GM19395 (cell line): ENCODE measurements at regions not wholly inside any gene's neighbourhood (a gene's known extent, or its start where the extent isn't known, plus 50 kb on each side); places are given as distances from the start of the nearest gene placed in this dataset.
"Not testable (repeated sequence)": the region's sequence is repeated elsewhere in the genome, so short reads cannot be mapped to it uniquely, and the experiment has no call there.

ENCODE experiments used
- ATAC-seq: cut with Tn5 transposase; IDR thresholded peaks from one replicate; pipeline ENCODE4 v1.9.1; 2021; ENCODE audit warnings: mild to moderate bottlenecking, moderate library complexity; ENCODE audit not compliant: unreplicated experiment

GRCh38 chr18:26653943-26654615, 105.7 kb upstream of the KCTD1 start:
- no peak for ATAC-seq

- ATAC-seq, result no peak
Observed at GRCh38 chr18:26652501-26652900, 104.1 kb upstream of the KCTD1 start.

GRCh38 chr18:26650310-26651268, 102.2 kb upstream of the KCTD1 start:
- ATAC-seq, result no peak

- no peak for ATAC-seq
Observed at GRCh38 chr18:26649193-26649543, 100.8 kb upstream of the KCTD1 start.

GRCh38 chr18:26648509-26649192, 100.3 kb upstream of the KCTD1 start:
- ATAC-seq, result no peak

GRCh38 chr18:26646901-26647300, 98.5 kb upstream of the KCTD1 start:
- no peak for ATAC-seq

GRCh38 chr18:26642440-26643348, 94.3 kb upstream of the KCTD1 start:
- ATAC-seq, result no peak

- no peak for ATAC-seq
Observed at GRCh38 chr18:26640541-26640940, 92.2 kb upstream of the KCTD1 start.

- no peak for ATAC-seq
Observed at GRCh38 chr18:26639149-26639548, 90.8 kb upstream of the KCTD1 start.

GRCh38 chr18:26637983-26638382, 89.6 kb upstream of the KCTD1 start:
- ATAC-seq, result no peak

- no peak for ATAC-seq
Observed at GRCh38 chr18:26637324-26637723, 89.0 kb upstream of the KCTD1 start.

GRCh38 chr18:26635466-26635865, 87.1 kb upstream of the KCTD1 start:
- ATAC-seq, result no peak

GRCh38 chr18:26634631-26635030, 86.3 kb upstream of the KCTD1 start:
- ATAC-seq, result no peak

- no peak for ATAC-seq
Observed at GRCh38 chr18:26631135-26631534, 82.8 kb upstream of the KCTD1 start.

- no peak for ATAC-seq
Observed at GRCh38 chr18:26630596-26630995, 82.2 kb upstream of the KCTD1 start.

GRCh38 chr18:26628017-26628416, 79.7 kb upstream of the KCTD1 start:
- ATAC-seq, result no peak

GRCh38 chr18:26624443-26624842, 76.1 kb upstream of the KCTD1 start:
- no peak for ATAC-seq

GRCh38 chr18:26623314-26623713, 75.0 kb upstream of the KCTD1 start:
- ATAC-seq, result not testable (repeated sequence)

GRCh38 chr18:26621161-26622026, 73.0 kb upstream of the KCTD1 start:
- peak; percentile 94 for ATAC-seq

- ATAC-seq, result no peak
Observed at GRCh38 chr18:26619350-26619749, 71.0 kb upstream of the KCTD1 start.
